Ramos (cell line): ENCODE measurements at regions not wholly inside any gene's neighbourhood (a gene's known extent, or its start where the extent isn't known, plus 50 kb on each side); places are given as distances from the start of the nearest gene placed in this dataset.
"Not testable (repeated sequence)": the region's sequence is repeated elsewhere in the genome, so short reads cannot be mapped to it uniquely, and the experiment has no call there.

Experiments
- in situ Hi-C: fragments of 300-500 bp; cut with MboI; formaldehyde crosslinking; loops from one replicate; pipeline ENCODE4 v1.14.3; 2022; ENCODE audit warnings: low sequenced_read_pairs; ENCODE audit not compliant: unreplicated experiment

DNA sequence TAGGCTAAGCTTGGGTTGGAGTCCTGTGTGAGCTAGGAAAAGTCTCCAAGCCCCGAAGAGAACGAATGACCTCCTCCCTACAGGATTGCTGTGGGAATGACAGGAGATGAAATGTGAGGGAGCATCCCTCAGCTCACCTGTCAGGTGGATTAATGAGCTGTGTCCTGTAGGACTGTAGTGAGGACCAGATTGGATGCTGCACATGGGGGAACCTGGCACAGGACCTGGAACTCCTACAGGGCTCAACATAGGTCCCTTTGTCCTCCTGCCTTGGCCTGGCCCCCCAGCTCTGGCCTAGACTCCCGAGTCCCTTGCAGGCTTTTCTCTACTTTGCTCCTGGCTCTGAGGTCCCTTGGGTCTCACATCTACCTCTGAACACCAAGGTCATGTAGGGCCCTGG is 155.7 kb downstream of the PTPRU start:
- in situ Hi-C loops = no loop called here

- in situ Hi-C loops = no loop called here
Measured at GRCh38 chr1:29391362-29391880, 155.1 kb downstream of the PTPRU start.

DNA sequence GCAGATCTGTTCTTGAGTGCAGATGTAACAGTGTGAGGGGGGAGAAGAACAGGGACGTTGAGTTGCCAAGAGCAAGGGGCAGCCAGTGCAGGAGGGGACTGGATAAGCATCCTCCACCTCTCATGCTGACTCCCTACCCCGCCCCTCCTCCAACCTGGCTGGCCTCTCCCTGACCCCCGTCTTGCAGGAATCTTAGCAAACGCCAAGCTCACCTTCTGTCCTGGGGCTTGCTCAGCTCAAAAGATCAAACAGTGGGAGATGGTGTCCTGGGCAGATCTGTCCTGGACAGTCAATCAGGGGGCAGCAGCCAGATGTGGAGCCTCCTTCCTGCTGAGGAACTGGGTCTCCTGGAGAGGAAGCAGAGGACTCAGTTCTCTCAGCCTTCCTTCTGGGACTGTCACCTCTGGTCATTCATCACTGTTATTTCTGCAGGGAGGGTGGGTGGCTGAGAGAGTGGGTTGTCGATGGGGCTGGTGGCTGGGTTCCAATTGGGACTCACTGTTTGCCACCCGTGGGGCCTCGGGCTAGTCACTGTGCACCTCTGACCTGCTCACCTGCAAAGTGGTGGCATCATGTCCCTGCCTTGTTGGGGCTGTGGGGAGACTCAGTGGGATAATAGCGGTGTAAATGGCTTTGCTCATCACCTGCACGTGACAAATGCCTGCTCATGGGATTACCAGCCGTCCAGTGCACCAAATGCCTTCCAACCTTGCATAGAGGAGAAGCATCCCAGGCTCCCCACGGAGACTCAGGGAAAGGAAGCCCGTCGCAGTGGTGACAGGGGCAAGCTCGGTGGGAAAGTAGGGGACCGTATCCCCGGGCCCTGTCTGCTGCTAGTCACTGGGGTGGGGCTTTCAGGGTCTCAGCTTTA is 154.4 kb downstream of the PTPRU start:
- in situ Hi-C loops = no loop called here

DNA sequence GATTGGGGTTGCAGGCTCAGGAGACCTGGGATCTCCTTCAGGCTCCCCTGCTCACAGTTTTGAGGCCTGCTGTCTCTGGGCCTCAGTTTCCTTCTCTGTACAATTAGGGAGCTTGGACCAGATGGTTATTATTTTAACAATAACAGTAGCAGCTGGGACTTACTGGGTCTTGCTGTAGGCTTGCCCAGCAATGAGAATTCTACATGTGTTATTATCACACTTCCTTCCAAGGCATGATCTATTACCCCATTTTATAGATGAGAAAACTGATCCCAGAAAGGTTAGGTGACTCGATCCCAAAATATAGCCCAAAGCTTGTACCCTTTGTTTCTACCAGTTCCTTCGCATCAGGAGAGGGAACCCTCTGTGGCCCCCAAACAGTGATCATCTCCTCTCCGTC is 153.8 kb downstream of the PTPRU start:
- in situ Hi-C loops = no loop called here

DNA sequence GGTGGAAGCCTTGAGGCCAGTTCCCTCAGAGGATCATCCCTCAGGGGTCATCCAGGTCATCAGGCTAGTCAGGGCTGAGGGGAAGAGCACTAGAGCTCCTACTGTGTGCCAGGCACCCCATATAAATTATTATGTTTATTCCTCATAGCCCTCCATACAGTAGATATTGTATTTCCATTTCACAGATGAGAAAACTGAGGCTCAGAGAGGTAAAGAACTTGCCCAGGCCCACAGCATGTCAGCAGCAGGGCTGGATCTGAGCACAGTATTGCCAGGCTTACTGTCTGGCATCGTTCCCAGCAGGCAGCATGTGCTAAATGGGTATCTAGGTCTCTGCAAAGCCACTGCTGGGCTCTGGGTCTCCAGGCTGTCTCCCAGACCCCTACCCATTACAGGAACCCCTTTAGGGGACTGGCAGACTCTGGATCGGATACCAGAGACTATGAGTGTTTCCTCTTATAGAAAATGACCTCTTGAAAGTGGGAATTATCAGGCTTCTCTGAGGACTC is 153.3 kb downstream of the PTPRU start:
- in situ Hi-C loops = no loop called here

DNA sequence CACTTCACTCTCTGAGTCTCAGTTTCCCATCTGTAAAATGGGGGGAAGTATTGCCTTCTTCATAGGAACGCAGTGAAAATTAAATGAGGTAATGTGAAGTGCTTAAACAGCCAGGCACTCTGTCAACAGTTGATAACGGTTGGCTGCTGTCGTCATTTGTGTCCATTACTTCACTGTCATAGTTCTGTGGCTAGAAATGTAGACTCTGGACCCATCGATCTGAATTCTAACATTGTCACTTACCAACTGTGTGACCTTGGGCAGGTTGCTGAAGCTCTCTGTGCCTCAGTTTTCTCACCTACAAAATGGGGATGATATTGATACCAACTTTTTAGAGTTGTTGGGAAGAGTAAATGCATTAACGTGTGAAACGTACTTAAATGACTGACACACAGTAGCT is 152.6 kb downstream of the PTPRU start:
- in situ Hi-C loops = no loop called here

- in situ Hi-C loops = no loop called here
Measured at GRCh38 chr1:29388170-29388569, 151.8 kb downstream of the PTPRU start.

DNA sequence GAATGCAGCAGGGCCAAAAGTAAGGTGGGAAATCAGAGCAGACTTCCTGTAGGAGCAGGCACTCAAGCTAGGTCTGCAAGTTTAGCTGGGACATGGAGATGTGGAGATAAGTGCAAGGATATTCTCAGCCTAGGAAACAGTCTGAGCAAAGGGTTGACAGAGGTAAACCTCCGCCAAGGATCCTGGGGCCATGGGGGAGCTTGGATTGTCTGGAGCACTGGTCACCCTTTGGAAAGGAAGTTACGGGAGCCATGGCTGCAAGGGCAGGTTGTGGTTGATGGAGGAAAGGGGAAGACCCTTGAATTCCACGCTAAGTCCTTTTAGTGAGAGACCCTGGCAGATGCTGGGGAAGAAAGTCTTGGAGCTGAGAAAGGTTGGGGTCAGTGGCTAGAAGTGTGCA is 150.9 kb downstream of the PTPRU start:
- in situ Hi-C loops = no loop called here

- in situ Hi-C loops = not testable (repeated sequence)
Measured at GRCh38 chr1:29386453-29386852, 150.1 kb downstream of the PTPRU start.

GRCh38 chr1:29385966-29386365 is 149.6 kb downstream of the PTPRU start:
- in situ Hi-C loops = no loop called here

DNA sequence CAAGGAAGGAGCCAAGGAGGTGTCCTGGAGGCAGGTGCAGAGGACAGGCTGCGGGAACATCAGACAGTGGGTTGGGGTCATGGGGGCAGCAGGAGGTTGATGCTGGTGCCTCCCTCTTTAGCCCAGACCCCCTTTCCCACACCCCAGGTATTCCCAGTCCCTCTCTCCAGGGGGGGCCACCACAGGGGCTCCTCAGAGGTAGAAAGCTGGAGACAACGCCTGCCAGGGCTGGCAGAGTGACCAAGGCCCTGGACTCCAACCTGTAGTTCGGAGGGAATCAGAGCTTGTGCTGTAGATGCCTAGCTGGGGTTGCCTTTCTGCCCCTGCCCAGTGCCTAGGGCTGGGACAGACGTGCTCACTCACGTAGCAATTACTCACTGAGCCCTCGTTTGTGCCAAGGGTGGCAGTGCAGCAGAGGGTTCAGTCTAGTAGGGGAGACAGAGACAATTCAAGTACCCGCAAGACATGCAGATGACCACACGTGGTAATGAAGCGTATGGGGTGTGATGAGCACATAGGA is 148.2 kb downstream of the PTPRU start:
- in situ Hi-C loops = no loop called here

GRCh38 chr1:29383746-29384371 is 147.5 kb downstream of the PTPRU start:
- in situ Hi-C loops = no loop called here

- in situ Hi-C loops = no loop called here
Measured at GRCh38 chr1:29382851-29383745, 146.8 kb downstream of the PTPRU start.

DNA sequence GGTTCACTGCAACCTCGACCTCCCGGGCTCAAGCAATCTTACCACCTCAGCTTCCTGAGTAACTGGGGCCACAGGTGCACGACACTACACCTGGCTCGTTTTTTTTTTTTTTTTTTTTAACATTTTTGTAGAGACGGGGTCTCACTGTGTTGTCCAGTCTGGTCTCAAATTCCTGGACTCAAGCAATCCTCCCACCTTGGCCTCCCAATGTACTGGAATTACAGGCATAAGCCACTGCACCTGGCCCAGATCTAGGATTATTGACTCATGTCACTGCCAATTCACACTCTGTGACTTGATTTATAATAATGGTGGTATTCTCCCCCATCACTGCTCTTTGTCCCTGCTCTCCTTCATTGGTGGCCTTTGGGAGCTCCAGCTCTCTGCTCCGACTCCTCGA is 145.1 kb downstream of the PTPRU start:
- in situ Hi-C loops = no loop called here

DNA sequence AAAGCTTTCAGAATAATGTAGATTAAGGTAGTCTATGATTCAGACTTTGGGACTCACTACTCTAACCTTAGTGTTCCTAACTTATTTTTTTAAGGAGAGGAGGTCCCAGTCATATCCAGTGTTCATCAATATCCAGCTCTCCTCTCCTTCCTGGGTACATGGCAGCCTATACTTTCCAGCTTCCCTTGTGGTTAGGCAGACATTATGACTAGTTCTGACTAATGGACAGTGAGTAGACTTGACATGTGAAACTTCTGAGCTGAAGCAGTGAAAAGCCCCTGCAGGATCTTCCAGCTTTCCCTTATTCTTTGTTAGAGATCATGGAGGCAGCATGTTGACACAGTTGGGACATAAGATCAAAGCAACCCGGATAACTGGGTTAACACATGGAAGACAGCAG is 144.2 kb downstream of the PTPRU start:
- in situ Hi-C loops = no loop called here

DNA sequence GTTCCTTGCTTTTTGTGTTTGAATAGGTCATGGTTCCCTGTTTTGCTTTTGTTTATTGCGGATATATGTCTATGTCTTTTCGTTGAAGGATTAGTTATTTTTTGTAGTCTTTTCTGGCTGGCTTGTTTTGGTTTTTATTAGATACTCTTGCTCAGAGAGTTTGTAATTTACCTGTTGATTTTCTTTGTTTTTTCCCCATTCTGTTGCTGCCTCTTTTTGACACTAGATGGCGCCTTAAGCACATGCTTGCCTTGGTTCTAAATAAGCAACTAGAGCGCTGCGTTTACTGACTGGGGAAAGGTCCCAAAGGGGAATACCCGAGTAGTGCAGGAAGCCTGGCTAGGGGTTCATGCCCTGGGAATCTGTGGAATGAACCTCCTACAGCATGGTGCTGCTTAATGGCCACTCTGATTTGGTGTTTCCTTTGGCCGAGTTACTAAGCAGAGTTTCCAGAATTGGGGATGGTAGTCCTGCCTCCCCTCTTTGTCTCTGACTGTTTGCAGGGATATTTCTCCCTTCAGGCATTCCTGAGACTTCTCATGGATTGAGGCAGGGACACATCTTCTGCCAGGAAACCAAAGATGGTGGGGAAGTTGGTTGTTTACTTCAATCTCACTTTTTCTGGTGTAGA is 143.2 kb downstream of the PTPRU start:
- in situ Hi-C loops = no loop called here
